ENCODE measurements at regions not wholly inside any gene's neighbourhood (a gene's known extent, or its start where the extent isn't known, plus 50 kb on each side); places are given as distances from the start of the nearest gene placed in this dataset.

DNA sequence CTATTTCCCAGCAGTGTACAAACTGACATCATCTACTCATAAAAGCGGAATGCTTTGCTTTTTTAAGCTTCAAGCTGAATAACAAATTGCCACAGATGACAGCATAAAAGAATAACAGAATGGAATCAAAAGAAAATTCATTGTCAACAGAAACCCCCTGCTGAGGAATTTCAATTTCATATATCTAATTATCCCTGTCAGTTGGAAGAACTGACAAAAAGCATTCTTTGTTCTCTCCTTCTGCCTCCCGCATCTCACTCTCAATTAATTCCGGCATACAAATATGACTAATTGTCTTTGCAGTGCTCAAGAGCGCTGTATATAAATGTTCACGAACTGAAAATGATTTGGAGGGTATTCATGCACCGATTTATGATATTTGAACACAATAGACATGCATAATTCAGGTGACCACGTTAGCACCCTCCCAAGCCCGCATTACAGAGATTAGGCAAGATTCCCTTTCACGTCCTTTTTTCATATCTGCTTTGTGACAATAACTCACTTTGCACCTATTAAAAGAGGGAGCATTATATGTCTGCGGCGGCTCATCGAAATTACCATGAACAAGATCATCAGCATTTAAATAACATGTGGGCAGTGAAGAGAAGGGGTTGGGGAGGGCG, 277.7 kb upstream of the SALL3 start:
- DNase-seq: no peak

DNA sequence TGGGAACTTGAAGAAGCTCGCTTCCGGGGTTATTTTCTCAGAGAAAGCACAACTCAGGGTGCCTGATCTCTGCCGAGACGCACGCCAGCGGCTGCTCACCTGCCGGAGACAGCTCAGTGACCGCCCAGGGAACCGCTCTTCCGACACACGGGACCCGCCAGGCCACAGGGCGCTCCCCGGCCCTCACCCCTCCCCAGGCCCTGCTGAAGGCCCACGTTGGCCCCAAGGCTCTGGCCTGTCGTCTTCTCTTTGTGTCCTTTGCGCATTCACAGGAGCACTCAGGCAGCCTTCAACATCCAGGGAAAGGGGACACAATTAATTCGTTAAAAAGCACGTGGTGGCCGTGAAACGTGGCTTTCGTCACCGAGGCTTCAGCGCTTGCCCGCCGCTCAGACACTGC, 276.3 kb upstream of the SALL3 start:
- DNase-seq: no peak

DNA sequence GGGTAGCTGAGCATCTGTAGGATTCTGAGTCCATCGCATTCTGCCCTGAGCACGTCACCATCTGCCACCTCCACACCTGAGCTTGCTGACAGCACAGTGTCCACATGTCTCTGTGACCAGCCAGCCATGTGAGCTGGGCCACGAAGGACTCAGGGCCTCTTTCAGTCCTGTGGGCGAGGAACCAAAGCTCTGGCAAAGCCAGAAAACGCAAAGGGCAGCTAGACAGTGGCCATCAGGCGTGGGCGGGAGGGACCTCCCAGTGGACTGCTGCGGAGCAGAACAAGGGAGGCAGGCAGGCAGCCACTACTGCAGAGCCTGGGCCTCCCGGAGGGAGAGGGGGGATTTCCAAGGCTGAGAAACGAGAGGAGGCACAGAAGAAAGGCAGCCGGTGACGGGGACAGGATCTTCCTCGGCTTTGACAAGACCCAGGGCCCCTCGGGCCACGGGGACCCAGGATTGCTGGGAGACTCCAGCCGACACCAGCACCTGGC, 274.6 kb upstream of the SALL3 start:
- DNase-seq: no peak

DNA sequence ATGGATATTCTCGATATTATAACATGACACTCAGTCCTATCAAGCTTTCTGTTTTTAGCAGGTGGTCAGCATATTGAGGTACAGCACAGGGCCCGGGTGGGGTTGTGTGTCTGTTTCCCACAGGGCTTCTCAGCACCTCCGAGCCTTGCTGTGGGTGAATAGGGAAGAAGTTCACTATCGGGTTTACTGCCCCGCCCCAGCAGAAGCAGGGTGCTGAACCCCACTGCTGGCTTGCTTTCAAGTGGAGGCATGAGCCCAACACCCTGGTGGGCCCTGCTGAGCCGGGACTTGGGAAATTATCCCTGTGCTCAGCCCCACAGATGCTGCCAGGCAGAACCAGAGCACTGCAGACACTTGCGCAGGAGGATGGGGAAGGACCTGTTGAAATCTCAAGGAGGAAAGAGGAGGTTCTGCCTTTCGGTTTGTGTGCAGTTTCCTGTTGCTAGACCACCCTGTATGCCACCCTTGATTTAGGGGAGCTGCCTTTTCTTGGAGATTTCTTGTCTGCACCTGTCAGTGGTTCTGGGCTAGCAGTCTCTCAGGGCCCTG, 270.3 kb upstream of the SALL3 start:
- DNase-seq: no peak

DNA sequence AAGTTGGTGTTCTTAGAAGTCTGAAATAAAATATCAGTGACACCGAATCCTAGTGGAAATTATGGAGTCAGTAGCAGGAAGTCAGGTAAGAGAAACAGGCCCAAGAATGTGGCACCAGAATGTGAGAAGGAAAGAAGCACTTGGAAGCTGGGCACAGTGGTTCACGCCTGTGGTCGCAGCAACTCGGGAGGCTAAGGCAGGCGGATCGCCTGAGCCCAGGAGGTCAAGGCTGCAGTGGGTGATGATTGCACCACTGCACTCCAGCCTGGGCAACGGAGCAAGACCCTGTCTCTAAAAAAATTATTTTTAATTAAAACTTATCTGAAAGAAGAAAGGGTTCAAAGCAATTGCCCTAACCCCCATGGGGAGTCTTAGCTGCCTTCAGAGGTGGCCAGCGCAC, 268.3 kb upstream of the SALL3 start:
- DNase-seq: no peak

DNA sequence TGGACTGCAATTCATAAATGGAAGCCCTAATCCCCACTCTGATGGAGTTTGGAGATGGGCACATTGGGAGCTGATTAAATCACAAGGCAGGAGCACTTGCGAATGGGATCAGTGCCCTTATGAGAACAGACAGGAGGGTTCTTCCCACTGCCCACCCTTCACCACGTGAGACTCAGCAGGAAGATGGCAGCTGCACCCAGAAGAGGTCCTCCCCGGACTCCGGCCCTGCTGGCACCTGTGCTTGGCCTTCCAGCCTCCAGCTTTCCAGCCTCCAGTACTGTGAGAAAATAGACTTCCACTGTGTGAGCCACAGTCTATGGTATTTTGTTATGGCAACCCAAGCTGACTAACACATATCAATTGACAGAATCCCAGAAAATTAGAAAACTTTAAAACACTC, 267.6 kb upstream of the SALL3 start:
- DNase-seq: no peak

DNA sequence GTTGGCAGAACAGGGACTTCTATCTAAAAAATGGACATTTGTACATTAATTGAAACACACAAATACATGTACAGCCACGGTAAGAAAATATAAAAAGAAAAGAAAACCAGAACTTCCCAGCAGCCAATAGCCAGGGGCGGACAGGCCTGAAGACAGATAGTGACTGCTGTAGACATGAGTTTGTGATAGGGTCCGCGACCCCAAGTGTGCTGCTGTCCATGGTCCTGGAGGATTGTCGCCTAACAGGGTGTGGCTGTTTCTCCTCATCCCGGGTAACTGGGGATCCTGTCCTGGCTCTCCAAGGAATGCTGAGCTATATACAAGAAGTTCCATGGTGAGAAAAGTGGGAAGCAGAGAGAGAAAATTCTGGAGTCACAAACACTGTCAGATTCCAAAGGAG, 266.5 kb upstream of the SALL3 start:
- DNase-seq: no peak

DNA sequence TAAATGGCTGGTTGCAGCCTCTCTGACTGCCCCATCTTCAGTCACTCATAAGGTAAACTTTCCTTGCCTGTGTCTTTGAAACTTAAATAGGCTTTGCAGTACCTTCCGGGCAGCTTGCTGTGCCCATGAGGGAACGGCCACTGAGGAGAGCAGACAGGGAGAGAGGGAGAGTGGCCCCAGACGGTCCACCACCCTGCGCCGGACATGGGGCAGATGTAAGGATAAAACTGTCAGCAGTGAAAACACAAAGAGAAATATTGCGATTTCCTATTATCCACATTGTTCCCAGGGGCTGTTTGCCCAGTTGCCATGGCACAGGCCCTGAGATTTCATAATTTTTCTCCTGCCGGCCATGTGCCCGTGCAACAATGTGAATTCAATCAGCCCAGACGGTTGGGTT, 265.9 kb upstream of the SALL3 start:
- DNase-seq: no peak

DNA sequence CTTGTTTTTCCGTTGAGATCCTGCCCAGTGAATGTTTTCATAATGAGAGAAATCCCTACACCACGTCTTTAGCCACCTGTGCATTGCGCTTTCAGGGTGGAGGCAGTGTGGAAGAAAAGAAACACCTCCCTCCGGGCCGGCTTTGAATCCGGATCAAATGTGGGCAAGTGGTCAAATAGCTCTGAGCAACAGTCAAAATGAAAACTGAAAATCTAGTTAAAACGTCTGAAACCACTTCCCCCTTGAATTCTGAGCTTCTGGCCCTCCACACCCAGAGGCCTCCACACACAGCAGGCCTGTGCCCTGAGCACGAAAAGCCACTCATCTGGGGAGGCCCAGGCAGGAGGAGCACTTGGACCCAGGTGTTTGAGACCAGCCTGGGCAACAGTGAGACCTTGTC, 263.6 kb upstream of the SALL3 start:
- no peak for DNase-seq

DNA sequence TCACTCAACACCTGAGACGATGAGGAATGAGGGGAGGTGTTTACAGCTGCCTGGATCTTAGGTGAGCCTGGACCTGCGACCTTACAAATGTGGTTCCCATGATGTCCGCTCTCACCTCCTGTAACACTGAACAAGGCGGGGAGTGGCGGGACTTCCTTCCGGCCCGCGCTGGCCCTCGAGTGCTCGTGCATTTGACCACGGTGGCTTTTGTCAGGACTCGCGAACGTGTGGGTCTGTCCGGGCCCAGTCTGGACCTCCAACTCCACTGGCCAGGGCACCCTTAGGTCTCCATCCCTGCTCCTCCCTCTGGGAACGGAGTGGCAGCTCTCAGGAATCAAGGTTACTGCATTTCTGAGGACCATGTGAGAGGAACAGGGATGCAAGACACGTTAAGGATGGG, 263.0 kb upstream of the SALL3 start:
- no peak for DNase-seq

DNA sequence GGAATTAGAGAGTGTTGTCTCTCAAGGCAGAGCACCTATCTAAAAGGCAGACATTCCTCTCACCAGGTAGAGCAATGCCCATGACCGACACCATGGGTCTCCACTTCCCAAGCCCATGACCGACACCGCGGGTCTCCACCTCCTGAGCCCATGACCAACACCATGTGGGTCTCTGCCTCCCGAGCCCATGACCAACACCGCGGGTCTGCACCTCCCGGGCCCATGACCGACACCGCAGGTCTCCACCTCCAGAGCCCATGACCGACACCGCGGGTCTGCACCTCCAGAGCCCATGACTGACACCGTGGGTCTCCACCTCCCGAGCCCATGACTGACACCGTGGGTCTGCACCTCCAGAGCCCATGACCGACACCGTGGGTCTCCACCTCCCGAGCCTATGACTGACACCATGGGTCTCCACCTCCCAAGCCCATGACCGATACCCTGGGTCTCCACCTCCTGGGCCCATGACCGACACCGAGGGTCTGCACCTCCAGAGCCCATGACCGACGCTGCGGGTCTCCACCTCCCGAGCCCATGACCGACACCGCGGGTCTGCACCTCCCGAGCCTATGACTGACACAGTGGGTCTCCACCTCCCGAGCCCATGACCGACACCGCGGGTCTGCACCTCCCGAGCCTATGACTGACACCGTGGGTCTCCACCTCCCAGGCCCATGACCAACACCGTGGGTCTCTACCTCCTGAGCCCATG, 262.4 kb upstream of the SALL3 start:
- DNase-seq: no peak

DNA sequence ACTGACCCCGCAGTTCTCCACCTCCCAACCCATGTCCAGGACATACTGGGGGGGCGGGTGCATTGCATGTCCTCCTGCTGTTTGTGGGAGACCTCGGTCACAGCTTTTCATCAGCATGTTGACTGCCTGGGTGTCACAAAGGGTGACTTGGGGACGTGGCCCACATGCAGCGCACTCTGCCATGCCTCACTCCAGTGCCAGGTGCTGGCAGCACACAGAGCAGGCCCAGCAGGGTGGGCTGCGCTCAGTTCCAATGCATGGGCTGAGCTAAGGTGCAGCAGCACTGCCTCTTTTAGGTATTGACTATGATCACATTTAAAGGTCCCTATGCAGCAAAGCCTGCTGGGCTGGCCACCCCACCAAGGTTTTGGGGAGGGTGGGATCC, 261.9 kb upstream of the SALL3 start:
- DNase-seq: no peak

DNA sequence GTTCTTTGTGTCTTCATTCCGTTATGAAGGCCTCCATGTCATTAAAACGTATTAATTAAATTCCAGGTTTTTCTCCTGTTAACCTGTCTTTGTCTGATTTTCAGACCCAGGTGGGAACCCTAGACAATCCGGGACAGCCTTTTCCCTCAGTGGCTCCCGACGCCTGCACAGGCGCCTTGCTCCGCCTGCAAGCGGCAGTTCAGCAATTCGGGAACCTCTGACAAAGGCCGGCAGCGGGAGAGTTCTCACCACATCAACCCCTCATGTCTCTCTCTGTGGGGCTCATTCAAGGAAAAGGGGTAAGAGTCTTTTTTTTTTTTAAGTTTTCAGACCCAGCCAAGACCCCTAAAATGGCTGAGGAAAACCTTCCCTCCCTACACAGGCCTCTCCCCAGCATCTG, 259.8 kb upstream of the SALL3 start:
- no peak for DNase-seq

DNA sequence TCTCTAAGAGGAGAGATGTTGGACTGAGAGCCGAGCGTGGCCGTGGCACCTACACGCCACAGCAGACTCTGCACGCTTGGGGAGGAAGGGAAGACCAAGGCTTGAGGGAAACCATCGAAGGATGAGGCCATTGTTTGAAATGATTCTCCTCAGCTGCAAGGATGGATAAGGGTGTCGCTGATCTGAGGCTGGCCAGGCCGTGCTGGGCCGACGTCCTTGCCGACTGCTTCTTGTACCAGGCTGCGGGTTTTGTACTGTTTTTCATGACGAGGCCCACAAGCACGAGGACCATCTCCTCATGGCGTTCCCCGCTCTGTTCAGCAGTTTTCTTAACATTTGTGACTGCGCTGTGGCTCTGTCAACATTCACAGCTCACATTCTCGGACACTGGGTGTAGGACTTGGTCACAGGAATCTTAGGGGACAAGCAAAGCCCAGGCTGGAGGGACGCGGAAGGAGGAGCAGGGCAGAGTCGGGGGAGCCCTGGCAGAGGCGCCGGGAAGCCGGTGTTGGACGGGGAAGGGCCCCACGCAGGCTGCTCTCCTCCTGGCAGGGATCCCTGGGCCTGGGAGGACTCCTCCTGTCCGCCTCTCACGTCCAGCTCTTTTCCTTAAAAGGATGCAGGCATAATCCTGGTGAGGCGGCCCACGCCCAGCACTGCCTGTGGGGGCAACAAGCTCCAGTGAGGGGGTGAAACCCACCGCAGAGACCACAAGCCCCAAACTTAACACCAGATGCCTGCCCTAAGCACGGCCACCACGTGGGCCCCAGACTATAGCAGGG, 259.0 kb upstream of the SALL3 start:
- DNase-seq: no peak

DNA sequence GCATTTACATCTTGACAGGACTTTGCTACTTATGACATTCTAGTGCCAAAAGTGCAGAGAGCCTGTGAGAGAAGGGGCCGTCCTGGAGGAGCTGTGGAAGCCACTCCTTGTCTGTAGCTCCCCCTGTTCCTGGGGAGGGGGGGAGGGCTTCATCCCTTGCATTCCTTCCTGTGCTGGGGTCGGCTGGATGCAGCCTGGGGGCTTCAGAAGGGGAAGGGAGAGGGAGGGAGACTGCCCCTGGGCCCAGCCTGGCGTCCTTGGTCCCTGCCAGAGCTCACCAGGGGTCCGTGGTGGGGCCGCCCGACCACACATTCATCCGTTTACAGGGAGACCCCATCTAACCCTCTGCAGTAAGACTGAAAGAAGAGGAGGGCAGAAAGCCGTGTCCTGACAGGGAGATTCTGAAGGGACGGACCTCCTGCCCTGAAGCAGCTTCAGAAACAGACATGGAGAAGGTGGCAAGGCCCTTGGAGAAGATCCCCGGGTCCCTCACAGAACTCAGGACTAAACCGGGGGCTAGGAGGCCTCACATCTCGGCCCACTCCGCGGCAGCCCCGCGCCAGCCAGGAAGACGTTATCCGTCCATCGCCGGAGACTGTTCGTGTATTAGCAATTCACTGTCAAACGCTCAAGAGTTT, 258.3 kb upstream of the SALL3 start:
- DNase-seq: no peak

DNA sequence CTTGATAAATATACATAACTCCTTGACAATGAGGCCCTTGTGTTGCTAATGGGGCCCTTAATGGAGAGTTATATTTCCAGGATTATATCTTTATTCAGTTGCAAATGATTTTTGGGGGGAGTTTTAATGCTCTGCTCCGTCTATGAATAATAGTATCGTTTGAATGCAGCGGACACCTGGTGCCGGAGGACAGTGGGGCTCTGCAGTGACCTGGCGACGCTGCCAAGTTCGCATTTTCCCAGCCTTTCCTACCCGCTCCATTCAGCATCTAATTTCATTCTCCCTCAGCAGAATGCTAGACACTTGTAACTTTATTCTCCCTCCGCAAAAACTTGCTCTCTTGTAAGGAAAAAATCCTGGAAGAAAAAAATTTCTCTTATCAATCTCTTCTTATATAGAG, 257.6 kb upstream of the SALL3 start:
- DNase-seq: no peak

DNA sequence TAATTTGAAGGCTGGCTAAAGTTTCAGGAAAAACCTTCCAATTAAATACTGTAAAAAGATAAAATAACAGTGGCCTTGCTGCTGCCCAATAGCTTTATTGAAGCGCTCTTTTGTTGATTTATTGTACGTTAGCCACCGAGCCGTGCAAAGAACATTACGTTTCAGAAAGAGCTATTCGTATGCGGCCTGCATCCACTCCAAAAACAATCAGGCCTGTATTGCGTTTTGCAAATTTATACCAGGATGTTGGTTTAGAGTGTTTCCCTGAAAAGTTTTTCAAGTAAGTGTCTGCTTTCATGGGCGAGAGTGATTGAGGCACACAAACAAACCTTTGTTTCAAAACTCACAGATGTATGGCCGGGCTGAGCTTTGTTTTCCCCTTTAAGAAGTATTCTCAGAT, 257.2 kb upstream of the SALL3 start:
- DNase-seq: no peak

DNA sequence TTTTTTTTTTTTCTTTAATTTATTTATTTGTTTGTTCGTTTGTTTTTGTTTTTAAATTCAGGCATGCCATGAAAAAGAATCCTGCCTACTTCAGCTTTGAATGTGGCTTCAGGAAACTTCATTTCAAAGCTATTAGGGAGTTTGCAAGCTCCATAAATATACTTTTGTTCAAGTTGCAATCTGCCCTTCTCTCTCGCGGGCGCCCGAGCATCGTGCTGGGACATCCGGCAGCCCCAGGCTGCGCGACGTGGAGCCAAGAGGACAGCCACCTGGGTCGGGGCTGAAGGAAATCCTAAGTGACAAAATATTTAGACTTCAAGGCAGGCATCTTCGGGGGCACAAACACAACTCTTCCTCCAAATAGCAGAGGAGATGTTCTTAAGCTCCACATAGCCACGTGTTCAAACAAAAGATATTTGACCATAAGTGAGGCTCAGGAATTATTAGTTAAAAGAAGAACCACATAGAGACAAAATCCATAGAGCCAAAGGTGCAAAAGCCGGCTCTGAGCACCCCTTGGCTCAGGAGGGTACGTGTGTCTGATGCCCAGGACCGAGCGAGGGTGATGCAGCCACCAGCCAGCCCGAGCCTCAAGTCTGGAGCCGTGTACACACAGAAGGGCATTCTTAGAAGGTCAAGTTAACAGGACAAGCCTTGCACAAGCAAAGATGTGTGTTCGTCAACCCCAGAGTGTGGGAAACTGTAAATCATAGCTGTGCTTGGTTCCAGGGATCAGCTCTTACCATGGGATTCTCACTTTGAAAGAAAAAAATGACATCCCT, 256.5 kb upstream of the SALL3 start:
- no peak for DNase-seq

DNA sequence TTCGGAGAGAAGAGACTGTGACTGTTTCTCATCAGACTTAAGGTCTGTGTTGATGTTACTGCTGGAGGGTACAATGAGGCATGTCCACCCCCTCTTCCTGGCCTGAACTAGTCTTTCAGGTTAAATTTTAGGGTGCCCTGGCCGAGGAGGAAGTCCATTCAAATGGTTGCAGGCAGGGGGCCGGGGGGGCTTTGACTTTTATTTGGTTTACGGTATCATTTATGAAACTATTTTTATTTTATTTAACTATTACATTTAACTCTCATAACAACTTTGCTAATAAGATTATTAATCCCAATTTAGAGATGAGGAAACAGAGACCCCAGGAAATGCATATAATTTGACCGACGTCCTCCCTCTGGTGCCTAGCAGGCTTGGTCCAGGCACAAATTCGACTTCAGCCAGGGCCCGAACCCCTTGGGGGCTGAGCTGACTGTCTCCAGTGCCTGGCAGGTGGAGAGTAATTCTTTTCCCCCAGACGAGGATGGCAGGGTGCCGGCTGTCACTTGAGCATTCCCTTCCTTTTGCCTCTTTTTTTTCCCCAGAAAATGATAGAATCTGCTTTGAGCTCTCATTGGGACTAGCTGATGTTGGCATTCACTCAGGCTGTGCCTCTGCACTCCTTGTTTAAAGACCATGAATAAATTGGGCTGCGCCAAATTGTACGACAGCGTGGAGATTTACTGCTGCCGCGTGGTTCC, 255.3 kb upstream of the SALL3 start:
- DNase-seq: no peak

DNA sequence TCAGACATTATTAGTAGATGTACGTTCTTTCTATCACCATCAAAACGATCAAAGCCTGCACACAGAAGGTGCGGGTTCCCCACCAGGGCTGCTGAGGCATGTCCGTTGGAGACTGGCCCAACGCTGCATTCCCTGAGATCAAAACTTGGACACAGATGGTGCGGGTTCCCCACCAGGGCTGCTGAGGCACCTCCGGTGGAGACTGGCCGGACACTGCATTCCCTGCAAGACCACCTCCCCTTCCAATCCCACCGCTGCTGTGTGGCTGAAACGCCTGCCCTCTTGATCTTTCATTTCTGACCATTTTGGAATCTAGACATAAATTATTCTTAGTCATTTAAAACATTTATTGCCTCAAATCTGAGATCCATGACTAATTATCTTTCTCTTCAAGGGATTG, 254.2 kb upstream of the SALL3 start:
- no peak for DNase-seq

DNA sequence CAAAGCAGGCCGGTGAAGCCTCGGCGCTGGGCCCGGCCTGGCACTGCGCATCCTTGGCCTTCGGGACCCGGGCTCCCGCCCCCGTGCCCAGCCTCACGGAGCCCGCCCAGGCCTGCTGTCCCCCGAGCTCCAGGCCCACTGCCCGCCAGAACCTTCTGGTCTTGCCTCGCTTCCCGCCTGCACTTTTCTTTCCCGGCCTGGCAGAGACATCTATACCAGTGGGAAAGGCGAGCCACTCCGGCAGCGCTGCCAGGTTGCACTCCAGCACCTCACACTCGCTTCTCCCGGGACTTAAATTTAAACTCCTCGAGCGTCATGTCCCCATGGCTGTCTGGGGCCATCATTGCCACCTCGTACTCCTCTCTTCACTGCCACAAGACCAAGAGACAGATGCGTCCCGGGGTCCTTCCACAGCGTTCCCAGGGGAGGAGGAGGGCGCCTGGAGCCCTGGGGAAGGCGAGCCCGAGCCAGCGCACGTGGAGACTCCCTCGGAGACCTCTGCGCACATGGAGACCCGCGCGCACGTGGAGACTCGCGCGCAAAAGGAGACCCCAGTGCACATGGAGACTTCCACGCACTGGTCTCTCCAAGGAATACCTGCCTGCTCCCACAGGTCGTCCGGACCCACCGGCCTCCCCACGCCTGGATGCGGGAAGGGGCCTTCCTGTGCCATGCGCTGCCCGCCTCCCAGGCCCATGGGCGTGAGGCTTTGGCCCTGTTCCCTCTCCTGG, 253.1 kb upstream of the SALL3 start:
- DNase-seq: no peak

Data from T1000 (cell line).